A673 (cell line): ENCODE measurements at regions not wholly inside any gene's neighbourhood (a gene's known extent, or its start where the extent isn't known, plus 50 kb on each side); places are given as distances from the start of the nearest gene placed in this dataset.

Experiments
- BruUV-seq: library from RNA; stranded (reverse); fragments of 400-500 nt; replicated peaks from 2 replicates; lab custom pipeline; 2021; lab: Mats Ljungman, UMichigan
- CTCF ChIA-PET: fragments of 300-600 bp; sonication (Branson Sonifier 250); formaldehyde crosslinking; loops from one replicate; lab custom pipeline; 2022; ENCODE audit warnings: antibody characterized with exemption; lab: Charles Lee
- POLR2A ChIA-PET: fragments of 300-600 bp; sonication (Branson Sonifier 250); formaldehyde crosslinking; loops from one replicate; lab custom pipeline; 2022; ENCODE audit warnings: antibody characterized with exemption; ENCODE audit not compliant: low non-redundant PET; lab: Charles Lee
- DNase-seq: peaks from one replicate; pipeline ENCODE4 v3.0.0-alpha.2; 2015; ENCODE audit warnings: low spot score
- H3K27ac ChIP-seq: fragments of 200-600 bp; sonication (generic); 2 replicates; pipeline ENCODE4 v1.5.1; 2016; ENCODE audit warnings: mixed run types, low read depth, mild to moderate bottlenecking, mixed read lengths, antibody characterized with exemption, low read length; ENCODE audit not compliant: poor library complexity, severe bottlenecking
- H3K27me3 ChIP-seq: fragments of 200-600 bp; sonication (generic); replicated peaks from 2 replicates; pipeline ENCODE4 v1.6.1; 2017; ENCODE audit warnings: mixed run types, low read depth, mild to moderate bottlenecking, mixed read lengths, antibody characterized with exemption, low read length; ENCODE audit not compliant: insufficient read depth, poor library complexity
- H3K36me3 ChIP-seq: fragments of 200-600 bp; sonication (generic); 2 replicates; pipeline ENCODE4 v1.6.1; 2016; ENCODE audit warnings: mixed run types, mild to moderate bottlenecking, mixed read lengths, antibody characterized with exemption, low read length; ENCODE audit not compliant: insufficient read depth, poor library complexity, severe bottlenecking
- H3K4me1 ChIP-seq: fragments of 200-600 bp; sonication (generic); 2 replicates; pipeline ENCODE4 v1.6.1; 2017; ENCODE audit warnings: mixed run types, mild to moderate bottlenecking, mixed read lengths, antibody characterized with exemption, low read length; ENCODE audit not compliant: insufficient read depth, poor library complexity, severe bottlenecking
- H3K4me3 ChIP-seq: fragments of 200-600 bp; sonication (generic); 2 replicates; pipeline ENCODE4 v1.5.1; 2016; ENCODE audit warnings: low read depth, mixed run types, mild to moderate bottlenecking, mixed read lengths, low read length; ENCODE audit not compliant: poor library complexity, severe bottlenecking
- H3K9me3 ChIP-seq: fragments of 200-600 bp; sonication (generic); 2 replicates; pipeline ENCODE4 v1.6.1; 2016; ENCODE audit warnings: mixed run types, low read depth, mild to moderate bottlenecking, mixed read lengths, antibody characterized with exemption, low read length; ENCODE audit not compliant: poor library complexity, severe bottlenecking
- EZH2 ChIP-seq: fragments of 200-600 bp; sonication (generic); IDR thresholded peaks from 2 replicates; pipeline ENCODE4 v1.6.1; 2017; ENCODE audit warnings: borderline replicate concordance, low read depth, mild to moderate bottlenecking, mixed read lengths, antibody characterized with exemption, low read length; ENCODE audit not compliant: poor library complexity, severe bottlenecking
- intact Hi-C: fragments of 100-400 bp; cut with micrococcal nuclease; formaldehyde crosslinking; loops from one replicate; pipeline ENCODE4 v1.10.0; 2022; ENCODE audit not compliant: unreplicated experiment
- TF ChIP-seq, protein P1 (sequence below): fragments of 300-800, 200-600 bp; sonication (generic); conservative IDR thresholded peaks from 2 replicates; pipeline ENCODE4 v1.5.1; 2017; ENCODE audit warnings: low read depth, mild to moderate bottlenecking, antibody characterized with exemption, low read length, moderate library complexity, mixed read lengths

GRCh38 chr14:38490273-38490672, 234.4 kb upstream of the CLEC14A start:
- BruUV-seq: no TSS peak
- no peaks in the 10 kb centered on the region for H3K27me3 ChIP-seq
- CTCF ChIA-PET: no interaction called here
- H3K36me3 ChIP-seq: no peaks in the 10 kb centered on the region
- no peak overlapping the region for H3K27ac ChIP-seq
- H3K4me3 ChIP-seq: no peak overlapping the region
- no peaks in the 10 kb centered on the region for H3K9me3 ChIP-seq
- H3K4me1 ChIP-seq: no peaks in the 10 kb centered on the region
- TF ChIP-seq, protein P1, sequence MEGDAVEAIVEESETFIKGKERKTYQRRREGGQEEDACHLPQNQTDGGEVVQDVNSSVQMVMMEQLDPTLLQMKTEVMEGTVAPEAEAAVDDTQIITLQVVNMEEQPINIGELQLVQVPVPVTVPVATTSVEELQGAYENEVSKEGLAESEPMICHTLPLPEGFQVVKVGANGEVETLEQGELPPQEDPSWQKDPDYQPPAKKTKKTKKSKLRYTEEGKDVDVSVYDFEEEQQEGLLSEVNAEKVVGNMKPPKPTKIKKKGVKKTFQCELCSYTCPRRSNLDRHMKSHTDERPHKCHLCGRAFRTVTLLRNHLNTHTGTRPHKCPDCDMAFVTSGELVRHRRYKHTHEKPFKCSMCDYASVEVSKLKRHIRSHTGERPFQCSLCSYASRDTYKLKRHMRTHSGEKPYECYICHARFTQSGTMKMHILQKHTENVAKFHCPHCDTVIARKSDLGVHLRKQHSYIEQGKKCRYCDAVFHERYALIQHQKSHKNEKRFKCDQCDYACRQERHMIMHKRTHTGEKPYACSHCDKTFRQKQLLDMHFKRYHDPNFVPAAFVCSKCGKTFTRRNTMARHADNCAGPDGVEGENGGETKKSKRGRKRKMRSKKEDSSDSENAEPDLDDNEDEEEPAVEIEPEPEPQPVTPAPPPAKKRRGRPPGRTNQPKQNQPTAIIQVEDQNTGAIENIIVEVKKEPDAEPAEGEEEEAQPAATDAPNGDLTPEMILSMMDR: no peak
- no peak for TF ChIP-seq EZH2
- intact Hi-C loops: no loop called here
- POLR2A ChIA-PET: no interaction called here
- DNase-seq: no peak

- intact Hi-C loops: no loop called here
- no peak for TF ChIP-seq EZH2
Measured at GRCh38 chr14:38485026-38485425, 229.1 kb upstream of the CLEC14A start.

GRCh38 chr14:38481952-38482678, 226.2 kb upstream of the CLEC14A start:
- POLR2A ChIA-PET: no interaction called here
- no peak for TF ChIP-seq EZH2
- TF ChIP-seq, protein P1: no peak

More at GRCh38 chr14:38485026-38485425, 229.1 kb upstream of the CLEC14A start:
- ChIA-PET POLR2A (no interaction called here), CTCF (no interaction called here)
- Histone ChIP-seq H3K4me1 (no peaks in the 10 kb centered on the region), H3K36me3 (no peaks in the 10 kb centered on the region), H3K4me3 (no peak overlapping the region), H3K27me3 (no peaks in the 10 kb centered on the region), H3K27ac (no peak overlapping the region), H3K9me3 (no peaks in the 10 kb centered on the region)
- no peak for DNase-seq
- BruUV-seq: no TSS peak

DNA sequence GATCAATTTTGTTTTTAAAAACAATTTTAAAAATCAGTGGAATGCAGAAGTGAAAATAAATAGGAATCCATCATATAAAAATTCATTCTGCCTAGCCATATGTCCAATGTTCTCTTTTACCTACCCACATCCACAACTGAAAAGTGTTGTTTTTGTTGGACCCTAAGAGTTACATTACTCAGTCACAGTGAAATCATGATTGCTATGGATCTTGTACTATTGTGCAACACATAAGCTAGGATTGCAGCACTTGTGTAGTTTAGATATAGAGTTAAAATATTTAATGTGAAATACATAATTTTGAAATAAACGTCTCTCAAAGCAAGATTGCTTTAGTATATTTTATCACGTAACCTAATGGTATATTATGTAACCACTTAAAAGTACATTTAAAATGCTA, 213.3 kb upstream of the CLEC14A start:
- no TSS peak for BruUV-seq
- no peaks in the 10 kb centered on the region for H3K27me3 ChIP-seq
- H3K27ac ChIP-seq: no peak overlapping the region
- TF ChIP-seq, protein P1: no peak
- intact Hi-C loops: no loop called here
- ChIA-PET POLR2A (no interaction called here), CTCF (no interaction called here)
- no peaks in the 10 kb centered on the region for H3K9me3 ChIP-seq
- H3K4me3 ChIP-seq: no peak overlapping the region
- no peaks in the 10 kb centered on the region for H3K4me1 ChIP-seq
- H3K36me3 ChIP-seq: no peaks in the 10 kb centered on the region
- DNase-seq: no peak

More at GRCh38 chr14:38481952-38482678, 226.2 kb upstream of the CLEC14A start:
- BruUV-seq: no TSS peak
- Histone ChIP-seq H3K9me3 (peaks cover 4% of the 10 kb centered on the region), H3K36me3 (no peaks in the 10 kb centered on the region), H3K4me1 (no peaks in the 10 kb centered on the region), H3K27me3 (no peaks in the 10 kb centered on the region), H3K27ac (no peak overlapping the region), H3K4me3 (no peak overlapping the region)
- DNase-seq: peak; percentile 5
- intact Hi-C loops: no loop called here
- CTCF ChIA-PET: no interaction called here
